GM13977 (cell line): ENCODE measurements at regions not wholly inside any gene's neighbourhood (a gene's known extent, or its start where the extent isn't known, plus 50 kb on each side); places are given as distances from the start of the nearest gene placed in this dataset.
"Not testable (repeated sequence)": the region's sequence is repeated elsewhere in the genome, so short reads cannot be mapped to it uniquely, and the experiment has no call there.

Source experiments
- DNase-seq: peaks from one replicate; pipeline ENCODE4 v3.0.0; 2012; ENCODE audit warnings: low spot score
- CTCF ChIP-seq: IDR thresholded peaks from 2 replicates; pipeline ENCODE4 v1.5.1; 2012; ENCODE audit warnings: mild to moderate bottlenecking, control low read depth; ENCODE audit not compliant: insufficient read depth; ENCODE audit errors: extremely low read depth, missing control alignments
- in situ Hi-C: fragments of 300-500 bp; cut with MboI; formaldehyde crosslinking; loops from one replicate; pipeline ENCODE4 v1.12.0; 2022; ENCODE audit warnings: low sequenced_read_pairs, low pct_unique_long_range_greater_than_20kb, mixed read lengths, inconsistent platforms; ENCODE audit not compliant: unreplicated experiment

- in situ Hi-C loops, result no loop called here
- no peak for DNase-seq
- no peak for TF ChIP-seq CTCF
Measured at GRCh38 chr5:155815248-155815647, 511.7 kb upstream of the SGCD start.

- in situ Hi-C loops, result no loop called here
- TF ChIP-seq CTCF, result no peak
- no peak for DNase-seq
Measured at GRCh38 chr5:155822177-155822576, 504.8 kb upstream of the SGCD start.

- no peak for DNase-seq
- in situ Hi-C loops, result no loop called here
- no peak for TF ChIP-seq CTCF
Measured at GRCh38 chr5:155826611-155827507, 500.1 kb upstream of the SGCD start.

DNA sequence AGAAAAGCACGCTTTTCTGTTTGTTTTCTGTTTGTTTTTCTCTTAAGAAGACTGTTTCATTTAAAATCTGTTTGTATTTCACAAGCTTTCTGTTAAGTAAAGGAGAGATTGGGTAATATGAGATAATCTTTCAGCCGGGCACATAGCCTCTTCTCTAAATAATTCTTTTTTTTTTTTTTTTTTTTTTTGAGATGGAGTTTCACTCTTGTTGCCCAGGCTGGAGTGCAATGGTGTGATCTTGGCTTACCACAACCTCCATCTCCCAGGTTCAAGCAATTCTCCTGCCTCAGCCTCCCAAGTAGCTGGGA lies 499.5 kb upstream of the SGCD start:
- DNase-seq, in situ Hi-C loops: not testable (repeated sequence)

DNA sequence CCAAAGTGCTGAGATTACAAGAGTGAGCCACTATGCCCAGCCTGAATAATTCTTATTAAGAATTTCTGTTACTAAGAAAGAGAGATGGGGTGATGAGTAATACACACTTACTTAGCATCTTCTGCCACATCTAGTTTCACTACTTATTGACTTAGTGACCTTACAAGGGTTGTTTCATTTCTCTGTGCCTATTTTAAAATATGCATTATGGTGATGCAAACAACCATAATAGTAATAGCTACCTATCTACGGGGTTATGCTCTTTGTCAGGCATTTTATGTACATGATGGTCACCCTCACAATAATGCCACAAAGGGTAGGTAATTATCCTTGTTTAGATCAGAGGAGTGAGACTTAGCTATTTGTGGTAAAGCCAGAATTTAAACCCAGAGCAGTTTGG lies 499.0 kb upstream of the SGCD start:
- DNase-seq, result peak; percentile 17
- in situ Hi-C loops, result no loop called here
- TF ChIP-seq CTCF, result no peak

- in situ Hi-C loops, result no loop called here
- no peak for TF ChIP-seq CTCF
Measured at GRCh38 chr5:155831491-155831890, 495.5 kb upstream of the SGCD start.

GRCh38 chr5:155833287-155833686 lies 493.7 kb upstream of the SGCD start:
- no peak for DNase-seq
- in situ Hi-C loops, result no loop called here
- no peak for TF ChIP-seq CTCF

More at GRCh38 chr5:155831491-155831890, 495.5 kb upstream of the SGCD start:
- no peak for DNase-seq
